ENCODE measurements at regions not wholly inside any gene's neighbourhood (a gene's known extent, or its start where the extent isn't known, plus 50 kb on each side); places are given as distances from the start of the nearest gene placed in this dataset.

DNA sequence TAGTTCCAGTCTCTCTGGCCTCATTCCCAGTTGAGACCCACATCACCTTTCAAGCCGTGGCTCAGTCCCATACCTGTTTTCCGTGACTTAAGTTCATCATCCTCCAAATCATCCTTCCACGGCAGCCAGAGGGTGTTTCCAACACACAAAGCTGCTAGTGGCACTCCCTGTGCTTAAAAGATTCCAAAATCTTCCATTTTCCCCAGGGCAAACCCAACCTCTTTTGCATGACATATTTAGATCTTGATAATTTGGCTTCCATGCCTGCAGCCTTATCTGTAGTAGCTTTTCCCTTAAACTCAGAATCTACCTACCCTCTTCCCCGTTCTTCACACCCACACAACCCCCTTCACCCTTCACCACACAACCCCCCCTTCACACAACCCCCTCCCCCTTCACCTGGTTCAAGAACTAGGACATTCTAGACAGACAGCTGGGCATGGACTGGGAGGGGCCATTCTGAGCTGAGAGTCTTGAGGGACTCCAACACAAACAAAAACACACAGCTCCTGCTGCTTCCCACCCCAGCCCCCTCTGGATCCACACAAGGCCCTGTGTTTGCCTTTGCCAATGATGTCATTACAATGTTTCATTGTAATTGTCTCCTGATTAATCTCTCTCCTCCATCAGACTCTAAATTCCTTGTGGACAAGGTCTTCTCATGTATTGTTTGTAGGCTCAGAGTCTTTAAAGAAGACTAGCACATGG is 268.2 kb downstream of the SH3GL2 start:
- no peaks in the 10 kb centered on the region for H3K79me2 ChIP-seq (ENCODE audit: low read length)
- no peak overlapping the region for H3K4me2 ChIP-seq (ENCODE audit: low read depth, low read length, poor library complexity, severe bottlenecking)
- no peaks in the 10 kb centered on the region for H3K9me2 ChIP-seq (replicated peaks; ENCODE audit: insufficient read depth, low read length)
- no peak overlapping the region for H2AFZ ChIP-seq (ENCODE audit: low read length)
- H3K27me3 ChIP-seq (ENCODE audit: low read length), result no peaks in the 10 kb centered on the region
- no peak overlapping the region for H3K9ac ChIP-seq (ENCODE audit: low read length)
- H3K4me3 ChIP-seq (ENCODE audit: low read length), result no peak overlapping the region
- no peaks in the 10 kb centered on the region for H3K4me1 ChIP-seq (ENCODE audit: low read length)
- H3K9me3 ChIP-seq (ENCODE audit: low read length), result 0 out of 2 replicates have a peak, but pooled peaks cover 6% of the 10 kb centered on the region
- no peaks in the 10 kb centered on the region for H4K20me1 ChIP-seq (ENCODE audit: insufficient read depth, low read depth, low read length)
- no peaks in the 10 kb centered on the region for H3K36me3 ChIP-seq (ENCODE audit: insufficient read depth, low read length)
- DNase-seq, result no peak
- no peak overlapping the region for H3K27ac ChIP-seq (ENCODE audit: low read length)

- Histone ChIP-seq H3K79me2 (ENCODE audit: low read length) (no peaks in the 10 kb centered on the region), H3K27me3 (ENCODE audit: low read length) (no peaks in the 10 kb centered on the region), H3K27ac (ENCODE audit: low read length) (no peak overlapping the region), H3K9me3 (ENCODE audit: low read length) (0 out of 2 replicates have a peak, but pooled peaks cover 6% of the 10 kb centered on the region), H3K4me3 (ENCODE audit: low read length) (no peak overlapping the region), H3K36me3 (ENCODE audit: insufficient read depth, low read length) (no peaks in the 10 kb centered on the region), H3K9me2 (replicated peaks; ENCODE audit: insufficient read depth, low read length) (no peaks in the 10 kb centered on the region), H2AFZ (ENCODE audit: low read length) (no peak overlapping the region), H3K4me1 (ENCODE audit: low read length) (no peaks in the 10 kb centered on the region), H4K20me1 (ENCODE audit: insufficient read depth, low read depth, low read length) (no peaks in the 10 kb centered on the region), H3K4me2 (ENCODE audit: low read depth, low read length, poor library complexity, severe bottlenecking) (no peak overlapping the region), H3K9ac (ENCODE audit: low read length) (no peak overlapping the region)
- no peak for DNase-seq
These were observed 269.0 kb downstream of the SH3GL2 start for GRCh38 chr9:17847908-17848307.

DNA sequence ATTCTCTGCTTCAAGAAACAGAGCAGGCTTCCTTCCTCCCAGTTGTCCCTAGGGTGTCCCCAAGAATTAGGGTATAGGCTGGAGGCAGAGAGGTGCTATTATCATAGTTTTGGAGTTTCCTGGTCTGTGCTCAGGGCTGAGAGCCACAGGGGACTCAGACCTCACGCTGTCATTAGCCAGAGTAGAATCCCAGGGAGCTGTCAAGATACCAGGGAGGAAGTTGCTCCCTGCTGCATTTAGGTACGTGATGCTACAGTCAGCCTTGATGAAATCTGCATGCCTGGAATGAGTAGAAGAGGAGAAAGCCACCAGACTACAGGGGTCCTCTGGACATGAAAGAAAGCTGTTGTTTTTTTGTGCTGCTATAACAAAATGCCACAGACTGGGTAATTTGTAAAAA is 273.2 kb downstream of the SH3GL2 start:
- H3K79me2 ChIP-seq (ENCODE audit: low read length), result no peaks in the 10 kb centered on the region
- H3K27me3 ChIP-seq (ENCODE audit: low read length), result no peaks in the 10 kb centered on the region
- no peaks in the 10 kb centered on the region for H3K36me3 ChIP-seq (ENCODE audit: insufficient read depth, low read length)
- H3K4me3 ChIP-seq (ENCODE audit: low read length), result no peak overlapping the region
- H3K4me1 ChIP-seq (ENCODE audit: low read length), result no peaks in the 10 kb centered on the region
- DNase-seq, result no peak
- no peak overlapping the region for H3K27ac ChIP-seq (ENCODE audit: low read length)
- no peak overlapping the region for H3K4me2 ChIP-seq (ENCODE audit: low read depth, low read length, poor library complexity, severe bottlenecking)
- H4K20me1 ChIP-seq (ENCODE audit: insufficient read depth, low read depth, low read length), result no peaks in the 10 kb centered on the region
- no peak overlapping the region for H2AFZ ChIP-seq (ENCODE audit: low read length)
- H3K9me3 ChIP-seq (ENCODE audit: low read length), result no peaks in the 10 kb centered on the region
- H3K9ac ChIP-seq (ENCODE audit: low read length), result no peak overlapping the region
- H3K9me2 ChIP-seq (replicated peaks; ENCODE audit: insufficient read depth, low read length), result no peaks in the 10 kb centered on the region

DNA sequence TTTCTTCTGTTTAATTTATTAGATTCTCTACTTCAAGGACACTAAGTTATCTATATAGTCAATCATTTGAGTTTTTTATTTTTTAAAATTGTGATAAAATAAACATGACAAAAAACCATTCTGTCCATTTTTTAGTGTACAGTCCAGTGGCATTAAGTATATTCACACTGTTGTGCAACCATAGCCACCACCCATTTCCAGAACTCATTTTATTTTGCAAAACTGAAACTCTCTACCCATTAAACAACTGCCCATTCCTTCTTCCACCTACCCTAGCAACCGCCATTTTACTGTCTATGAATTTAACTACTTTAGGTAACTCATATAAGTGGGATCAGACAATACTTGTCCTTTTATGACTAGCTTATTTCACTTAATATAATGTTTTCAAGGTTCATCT is 275.6 kb downstream of the SH3GL2 start:
- Histone ChIP-seq H3K4me3 (ENCODE audit: low read length) (no peak overlapping the region), H3K27me3 (ENCODE audit: low read length) (no peaks in the 10 kb centered on the region), H3K79me2 (ENCODE audit: low read length) (no peaks in the 10 kb centered on the region), H3K9me3 (ENCODE audit: low read length) (no peaks in the 10 kb centered on the region), H3K4me2 (ENCODE audit: low read depth, low read length, poor library complexity, severe bottlenecking) (no peak overlapping the region), H3K4me1 (ENCODE audit: low read length) (no peaks in the 10 kb centered on the region), H2AFZ (ENCODE audit: low read length) (no peak overlapping the region), H3K9me2 (replicated peaks; ENCODE audit: insufficient read depth, low read length) (no peaks in the 10 kb centered on the region), H3K27ac (ENCODE audit: low read length) (no peak overlapping the region), H3K9ac (ENCODE audit: low read length) (no peak overlapping the region), H4K20me1 (ENCODE audit: insufficient read depth, low read depth, low read length) (no peaks in the 10 kb centered on the region), H3K36me3 (ENCODE audit: insufficient read depth, low read length) (no peaks in the 10 kb centered on the region)
- no peak for DNase-seq

- H3K4me3 ChIP-seq (ENCODE audit: low read length), result no peak overlapping the region
- H3K27ac ChIP-seq (ENCODE audit: low read length), result no peak overlapping the region
- no peak overlapping the region for H3K4me2 ChIP-seq (ENCODE audit: low read depth, low read length, poor library complexity, severe bottlenecking)
- no peak overlapping the region for H3K9ac ChIP-seq (ENCODE audit: low read length)
- H3K4me1 ChIP-seq (ENCODE audit: low read length), result no peaks in the 10 kb centered on the region
- H3K9me2 ChIP-seq (replicated peaks; ENCODE audit: insufficient read depth, low read length), result no peaks in the 10 kb centered on the region
- no peaks in the 10 kb centered on the region for H3K36me3 ChIP-seq (ENCODE audit: insufficient read depth, low read length)
- no peaks in the 10 kb centered on the region for H4K20me1 ChIP-seq (ENCODE audit: insufficient read depth, low read depth, low read length)
- no peak overlapping the region for H2AFZ ChIP-seq (ENCODE audit: low read length)
- H3K79me2 ChIP-seq (ENCODE audit: low read length), result no peaks in the 10 kb centered on the region
- H3K27me3 ChIP-seq (ENCODE audit: low read length), result no peaks in the 10 kb centered on the region
- H3K9me3 ChIP-seq (ENCODE audit: low read length), result no peaks in the 10 kb centered on the region
- DNase-seq, result no peak
These were observed 278.1 kb downstream of the SH3GL2 start for GRCh38 chr9:17856995-17857394.

GRCh38 chr9:17859228-17859627 is 280.4 kb downstream of the SH3GL2 start:
- no peak for DNase-seq
- no peaks in the 10 kb centered on the region for H3K36me3 ChIP-seq (ENCODE audit: insufficient read depth, low read length)
- H3K4me3 ChIP-seq (ENCODE audit: low read length), result no peak overlapping the region
- no peaks in the 10 kb centered on the region for H3K4me1 ChIP-seq (ENCODE audit: low read length)
- no peak overlapping the region for H3K4me2 ChIP-seq (ENCODE audit: low read depth, low read length, poor library complexity, severe bottlenecking)
- H4K20me1 ChIP-seq (ENCODE audit: insufficient read depth, low read depth, low read length), result no peaks in the 10 kb centered on the region
- H2AFZ ChIP-seq (ENCODE audit: low read length), result no peak overlapping the region
- H3K27ac ChIP-seq (ENCODE audit: low read length), result no peak overlapping the region
- H3K9me2 ChIP-seq (replicated peaks; ENCODE audit: insufficient read depth, low read length), result no peaks in the 10 kb centered on the region
- no peak overlapping the region for H3K9ac ChIP-seq (ENCODE audit: low read length)
- no peaks in the 10 kb centered on the region for H3K9me3 ChIP-seq (ENCODE audit: low read length)
- H3K27me3 ChIP-seq (ENCODE audit: low read length), result no peaks in the 10 kb centered on the region
- no peaks in the 10 kb centered on the region for H3K79me2 ChIP-seq (ENCODE audit: low read length)

DNA sequence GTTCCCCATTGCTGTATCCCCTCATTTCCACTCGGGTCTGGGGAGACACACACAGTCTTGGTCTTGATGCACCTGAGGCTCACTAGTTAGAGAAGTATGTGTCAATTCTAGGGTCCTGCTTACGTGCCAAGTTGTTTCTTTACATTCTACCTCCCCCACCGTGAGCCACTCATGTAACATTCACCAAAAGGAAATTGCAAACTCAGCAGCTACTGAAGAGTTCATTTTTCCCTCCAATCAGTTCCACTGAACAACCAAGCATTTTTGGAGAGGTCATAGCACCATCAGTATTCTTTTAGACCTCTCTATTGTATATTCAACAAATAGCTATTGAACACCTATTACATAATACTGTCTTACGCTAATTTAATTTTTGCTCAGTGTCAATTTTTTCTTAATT is 281.1 kb downstream of the SH3GL2 start:
- H3K27ac ChIP-seq (ENCODE audit: low read length), result no peak overlapping the region
- H3K4me1 ChIP-seq (ENCODE audit: low read length), result no peaks in the 10 kb centered on the region
- H3K27me3 ChIP-seq (ENCODE audit: low read length), result no peaks in the 10 kb centered on the region
- H3K36me3 ChIP-seq (ENCODE audit: insufficient read depth, low read length), result no peaks in the 10 kb centered on the region
- no peaks in the 10 kb centered on the region for H3K9me3 ChIP-seq (ENCODE audit: low read length)
- no peak overlapping the region for H3K4me2 ChIP-seq (ENCODE audit: low read depth, low read length, poor library complexity, severe bottlenecking)
- no peaks in the 10 kb centered on the region for H3K79me2 ChIP-seq (ENCODE audit: low read length)
- no peak overlapping the region for H3K4me3 ChIP-seq (ENCODE audit: low read length)
- no peak overlapping the region for H2AFZ ChIP-seq (ENCODE audit: low read length)
- H3K9ac ChIP-seq (ENCODE audit: low read length), result no peak overlapping the region
- no peak for DNase-seq
- no peaks in the 10 kb centered on the region for H4K20me1 ChIP-seq (ENCODE audit: insufficient read depth, low read depth, low read length)
- no peaks in the 10 kb centered on the region for H3K9me2 ChIP-seq (replicated peaks; ENCODE audit: insufficient read depth, low read length)

DNA sequence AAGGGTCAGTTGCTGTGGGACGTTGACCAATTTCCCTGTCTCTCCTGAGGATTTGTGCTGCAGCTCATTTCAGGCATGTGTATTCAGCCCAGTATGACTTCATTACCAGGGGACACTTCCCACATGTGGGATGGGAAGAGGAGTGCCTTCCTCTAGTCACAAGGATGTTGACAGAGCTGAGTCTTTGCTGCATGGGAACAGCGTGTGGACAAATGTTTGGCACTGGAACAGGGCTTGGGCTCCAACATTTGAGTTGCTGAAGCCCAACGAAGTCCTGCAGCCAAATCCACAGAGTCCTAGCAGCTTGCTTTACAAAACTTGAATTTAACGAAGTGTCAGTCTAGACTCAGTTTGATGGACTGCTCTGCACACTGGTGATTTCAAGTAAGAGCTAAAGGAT is 283.2 kb downstream of the SH3GL2 start:
- Histone ChIP-seq H3K36me3 (ENCODE audit: insufficient read depth, low read length) (no peaks in the 10 kb centered on the region), H3K9me2 (replicated peaks; ENCODE audit: insufficient read depth, low read length) (no peaks in the 10 kb centered on the region), H3K9ac (ENCODE audit: low read length) (no peak overlapping the region), H3K4me2 (ENCODE audit: low read depth, low read length, poor library complexity, severe bottlenecking) (no peak overlapping the region), H2AFZ (ENCODE audit: low read length) (no peak overlapping the region), H3K27ac (ENCODE audit: low read length) (no peak overlapping the region), H3K79me2 (ENCODE audit: low read length) (no peaks in the 10 kb centered on the region), H3K9me3 (ENCODE audit: low read length) (no peaks in the 10 kb centered on the region), H4K20me1 (ENCODE audit: insufficient read depth, low read depth, low read length) (no peaks in the 10 kb centered on the region), H3K4me3 (ENCODE audit: low read length) (no peak overlapping the region), H3K27me3 (ENCODE audit: low read length) (no peaks in the 10 kb centered on the region), H3K4me1 (ENCODE audit: low read length) (no peaks in the 10 kb centered on the region)
- DNase-seq, result no peak
